Amniotic epithelial cell (primary cell): ENCODE measurements at regions not wholly inside any gene's neighbourhood (a gene's known extent, or its start where the extent isn't known, plus 50 kb on each side); places are given as distances from the start of the nearest gene placed in this dataset.

ENCODE experiments used
- DNase-seq: peaks from one replicate; pipeline ENCODE4 v3.0.0-alpha.2; 2010; ENCODE audit warnings: low read depth

DNA sequence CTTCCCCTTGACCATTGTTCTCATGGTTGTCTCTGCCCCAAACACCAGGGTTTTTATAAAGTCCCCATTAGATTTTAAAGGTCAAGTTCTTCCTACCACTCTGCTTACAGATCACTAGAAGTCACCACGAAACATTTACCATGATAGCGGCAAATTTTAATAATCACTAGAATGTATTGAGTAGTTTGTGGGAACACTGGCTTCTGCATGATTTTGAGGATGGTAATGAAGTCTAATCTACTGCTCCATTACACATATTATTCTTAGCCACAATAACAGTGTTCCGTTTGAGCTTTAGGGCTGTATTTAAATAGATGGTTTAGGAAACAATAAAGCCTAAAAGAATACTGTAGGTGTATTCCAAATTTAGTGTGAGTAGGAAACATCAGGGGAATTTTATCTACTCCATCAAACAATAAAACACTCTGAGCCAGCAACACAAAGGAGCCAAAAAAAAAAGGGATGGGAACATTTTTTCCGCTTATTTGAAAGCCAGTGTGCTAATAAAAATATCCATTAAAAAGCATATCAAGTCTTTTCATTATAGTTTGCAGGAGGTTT lies 49.7 kb downstream of the KLF12 start:
- no peak for DNase-seq

DNA sequence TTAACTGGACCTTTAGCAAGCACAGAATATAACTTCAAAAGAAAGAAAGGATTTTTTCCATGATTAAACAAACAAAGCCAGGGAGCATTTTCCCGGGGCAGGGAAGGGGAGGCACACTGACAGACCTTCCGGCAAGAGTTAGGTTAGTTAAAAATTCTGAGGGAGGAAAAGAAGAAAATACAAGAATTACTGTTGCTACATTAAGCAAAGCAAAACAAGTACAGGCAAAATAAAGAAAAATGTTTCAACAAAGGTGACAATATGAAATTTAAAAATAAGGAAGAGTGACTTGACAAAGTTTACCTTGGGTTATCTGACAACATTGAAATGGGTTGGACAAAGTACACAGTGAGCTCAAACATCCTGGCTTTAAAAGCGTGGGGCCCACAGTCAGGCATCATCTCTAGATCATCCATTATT lies 51.5 kb downstream of the KLF12 start:
- DNase-seq = no peak

- no peak for DNase-seq
These were observed 53.4 kb downstream of the KLF12 start for GRCh38 chr13:74080762-74081161.

- peak; percentile 19 for DNase-seq
These were observed 56.4 kb downstream of the KLF12 start for GRCh38 chr13:74077792-74078191.

DNA sequence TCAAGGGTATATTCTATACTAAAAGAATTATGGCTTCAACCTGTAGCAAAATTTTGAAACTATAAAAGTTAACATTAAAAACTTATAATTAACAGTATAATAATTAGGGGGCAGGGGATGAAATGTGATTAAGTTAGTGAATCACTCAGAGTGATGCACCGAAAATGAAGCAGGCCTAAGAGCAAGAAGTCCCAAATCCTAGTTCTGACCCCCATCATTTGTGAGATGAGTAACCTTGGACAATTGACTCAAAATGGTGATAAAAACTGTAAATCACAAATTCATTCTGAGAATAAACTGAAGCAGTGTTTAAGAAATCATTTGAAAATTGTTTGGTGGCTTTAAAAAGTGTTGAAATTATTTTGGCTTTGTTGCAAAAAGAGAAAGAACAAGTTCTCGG lies 56.8 kb downstream of the KLF12 start:
- DNase-seq = no peak

- peak; percentile 25 for DNase-seq
These were observed 59.5 kb downstream of the KLF12 start for GRCh38 chr13:74074723-74075122.

- no peak for DNase-seq
These were observed 60.9 kb downstream of the KLF12 start for GRCh38 chr13:74073274-74073673.

DNA sequence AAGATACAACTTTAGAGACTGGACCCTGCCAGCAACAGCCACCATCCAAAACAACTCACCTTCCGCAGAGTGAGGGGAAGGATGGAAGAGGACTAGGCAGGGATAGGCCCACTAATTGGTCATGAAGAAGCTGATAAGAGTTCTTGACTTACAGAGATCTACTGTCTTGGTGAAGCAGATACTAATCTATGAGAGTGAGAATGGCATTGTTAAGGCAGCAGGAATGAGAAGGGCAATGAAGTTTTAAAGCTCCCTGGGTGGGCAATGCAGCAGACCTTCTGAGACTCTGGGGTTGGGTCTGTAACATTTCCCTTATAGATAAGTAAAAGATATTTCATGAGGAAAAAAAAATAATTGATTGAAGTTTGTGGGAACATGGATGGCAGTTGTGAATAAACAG lies 63.7 kb downstream of the KLF12 start:
- no peak for DNase-seq

GRCh38 chr13:74070065-74070464 lies 64.1 kb downstream of the KLF12 start:
- no peak for DNase-seq

- no peak for DNase-seq
These were observed 65.7 kb downstream of the KLF12 start for GRCh38 chr13:74068471-74068870.

DNA sequence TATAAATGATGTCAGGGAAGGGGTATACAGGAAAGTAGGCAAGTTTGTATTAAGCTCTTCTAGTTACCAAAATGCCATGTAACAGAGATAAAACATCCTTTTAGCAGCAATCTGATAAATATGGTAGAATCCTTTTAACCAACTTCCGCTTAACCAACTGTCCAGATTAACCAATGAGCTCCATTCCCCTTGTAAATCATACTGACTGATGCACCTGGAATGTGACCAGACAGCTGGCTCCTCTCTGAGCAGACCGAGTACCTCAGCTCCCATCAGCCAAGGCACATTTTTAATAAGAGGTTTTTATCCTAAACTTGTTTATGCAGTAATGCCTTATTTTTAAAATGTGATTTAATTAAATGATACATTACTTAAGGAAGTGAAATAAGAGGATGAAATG lies 66.4 kb downstream of the KLF12 start:
- peak; percentile 65 for DNase-seq

- DNase-seq = no peak
These were observed 67.3 kb downstream of the KLF12 start for GRCh38 chr13:74066937-74067336.

DNA sequence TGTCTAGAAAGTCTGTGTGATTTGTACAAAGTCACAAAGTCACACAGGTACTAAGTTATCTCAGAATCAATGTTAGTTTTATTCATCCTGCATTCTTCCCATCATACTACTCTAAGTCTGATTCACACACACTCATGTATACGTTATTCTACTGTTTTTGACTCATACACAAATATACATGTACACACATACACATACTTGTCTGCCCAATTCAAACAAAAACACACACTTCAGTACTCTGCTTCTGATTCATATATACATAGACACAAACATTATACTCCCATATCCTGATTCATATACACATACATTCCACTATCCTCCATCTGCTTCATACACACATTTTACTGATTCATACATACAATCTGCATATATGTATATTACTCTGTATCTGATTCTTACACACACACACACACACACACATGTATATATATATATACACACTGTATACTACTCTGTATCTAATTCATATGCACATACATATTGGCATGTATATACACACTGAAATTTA lies 69.3 kb downstream of the KLF12 start:
- no peak for DNase-seq

DNA sequence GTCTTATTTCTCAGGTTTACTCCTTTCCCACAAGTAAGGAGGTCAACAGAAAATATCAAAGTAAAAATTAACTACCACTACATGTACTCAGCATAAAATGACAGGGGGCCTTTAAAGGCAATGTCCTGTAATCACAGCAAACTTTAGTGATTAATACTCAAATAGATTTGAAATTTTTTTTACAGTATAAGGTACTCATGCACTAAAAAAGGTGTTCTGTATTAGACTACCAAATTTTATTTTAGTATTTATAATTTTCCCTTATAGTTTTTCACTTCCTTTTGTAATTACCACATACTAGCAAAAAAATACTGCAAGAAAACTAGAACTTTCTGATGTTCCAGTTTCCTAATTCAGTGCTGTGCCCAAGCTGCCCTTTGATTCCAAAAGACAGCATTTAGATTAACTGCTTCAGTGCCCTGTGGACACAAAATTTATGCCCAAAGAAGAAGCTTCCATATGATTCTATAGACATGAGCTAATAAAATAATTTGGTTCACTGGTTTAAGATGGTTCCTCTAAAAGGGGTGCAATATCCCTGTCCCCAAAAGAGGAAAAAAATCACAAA lies 70.6 kb downstream of the KLF12 start:
- no peak for DNase-seq

GRCh38 chr13:74062933-74063332 lies 71.3 kb downstream of the KLF12 start:
- DNase-seq = peak; percentile 70

- peak; percentile 89 for DNase-seq
These were observed 72.1 kb downstream of the KLF12 start for GRCh38 chr13:74061926-74062595.

- no peak for DNase-seq
These were observed 77.2 kb downstream of the KLF12 start for GRCh38 chr13:74056801-74057542.

GRCh38 chr13:74052402-74052928 lies 81.7 kb downstream of the KLF12 start:
- DNase-seq = no peak

- no peak for DNase-seq
These were observed 85.4 kb downstream of the KLF12 start for GRCh38 chr13:74048756-74049155.

GRCh38 chr13:74047931-74048600 lies 86.1 kb downstream of the KLF12 start:
- DNase-seq = no peak

DNA sequence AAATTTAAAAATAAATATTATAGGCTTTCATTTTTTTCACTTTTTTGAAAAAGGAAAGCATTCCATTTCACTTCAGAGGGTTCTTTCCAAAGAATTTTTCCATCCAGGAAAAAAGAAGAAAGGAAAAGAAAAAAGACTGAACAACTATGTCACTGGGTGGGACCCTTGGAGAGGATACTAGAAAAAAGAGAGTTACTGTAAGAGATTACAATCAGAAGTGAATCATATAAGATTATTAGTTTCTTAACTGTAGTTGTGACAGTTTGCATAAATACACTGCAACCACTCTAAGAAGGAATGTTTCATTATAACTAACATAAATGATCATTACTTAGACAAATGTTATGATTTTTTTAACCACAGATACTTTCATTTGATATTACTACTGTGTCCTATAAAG lies 87.8 kb downstream of the KLF12 start:
- peak; percentile 27 for DNase-seq

DNA sequence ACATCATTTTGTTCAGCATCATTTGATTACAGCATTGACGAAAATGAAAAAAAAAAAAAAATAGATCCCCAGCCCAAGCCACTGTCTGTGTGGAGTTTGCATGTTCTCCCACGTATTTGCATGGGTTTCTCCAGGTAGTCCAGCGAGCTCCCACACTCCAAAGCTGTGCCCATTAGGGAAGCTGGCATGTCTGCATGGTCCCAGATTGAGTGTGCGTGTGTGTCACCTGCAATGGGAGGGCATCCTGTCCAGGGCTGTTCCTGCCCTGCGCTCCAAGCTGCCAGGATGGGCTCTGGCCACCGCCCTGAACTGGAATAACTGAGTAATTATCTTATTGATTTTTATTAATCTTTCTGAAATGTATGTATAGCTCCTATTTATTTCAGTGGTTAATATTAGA lies 88.6 kb downstream of the KLF12 start:
- no peak for DNase-seq
